ENCODE measurements at regions not wholly inside any gene's neighbourhood (a gene's known extent, or its start where the extent isn't known, plus 50 kb on each side); places are given as distances from the start of the nearest gene placed in this dataset.

DNA sequence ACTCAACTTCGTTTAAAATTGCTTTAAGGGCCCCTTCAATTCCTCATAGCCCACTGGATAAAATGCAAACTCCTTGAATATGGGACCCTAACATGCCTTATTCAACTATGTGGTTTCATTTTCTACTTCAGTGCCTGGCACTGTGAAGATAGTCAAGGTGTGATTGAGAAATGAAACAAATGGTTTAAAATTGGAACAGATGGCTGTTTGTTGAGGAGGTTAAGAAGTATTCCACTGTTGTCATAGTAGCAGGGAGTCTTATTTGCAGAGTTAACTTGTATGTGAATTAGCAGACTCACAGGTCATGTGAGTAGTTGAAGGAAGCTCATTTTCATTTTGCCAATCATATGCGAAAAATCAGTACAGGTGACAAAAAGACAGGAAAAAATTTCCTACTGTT is 593.3 kb downstream of the KCTD8 start:
- H2AFZ ChIP-seq (ENCODE audit: control insufficient read depth, low read depth, low read length), result no peak overlapping the region
- H4K20me1 ChIP-seq (ENCODE audit: control insufficient read depth, insufficient read depth), result no peaks in the 10 kb centered on the region
- CTCF ChIA-PET, result no interaction called here
- H3K4me1 ChIP-seq (ENCODE audit: control insufficient read depth, insufficient read depth, low read length), result no peaks in the 10 kb centered on the region
- SMC1A ChIA-PET (ENCODE audit: uncharacterized antibody, unreplicated experiment), result interaction anchor here (1.3 kb wide), 1 partner anchor 20 kb away, joined by 3 read pairs; no protein-coding TSS in a partner anchor
- no peaks in the 10 kb centered on the region for H3K9me3 ChIP-seq (replicated peaks; ENCODE audit: control insufficient read depth, insufficient read depth, low read length)
- no peak for ATAC-seq
- H3K79me2 ChIP-seq (ENCODE audit: control insufficient read depth, insufficient read depth, low read length), result no peaks in the 10 kb centered on the region
- no TSS peak for BruUV-seq (replicated peaks)
- 13% methylated on average over 2 of the region's 2 CpGs for WGBS (ENCODE audit: insufficient coverage, insufficient replicate concordance, low lambda C conversion rate, missing lambda C conversion rate)
- TF ChIP-seq NR2C1 (IDR thresholded peaks at IDR 0.05) (no peak), POLR2AphosphoS2 (IDR thresholded peaks at IDR 0.05; ENCODE audit: low read depth, low read length) (no peak), WRNIP1 (IDR thresholded peaks at IDR 0.05; ENCODE audit: borderline replicate concordance, low read depth, low read length) (no peak), LARP7 (IDR thresholded peaks at IDR 0.05) (no peak), SUZ12 (IDR thresholded peaks at IDR 0.05; ENCODE audit: unreplicated experiment) (no peak), HCFC1 (IDR thresholded peaks at IDR 0.05; ENCODE audit: low read length) (no peak), SMC3 (IDR thresholded peaks at IDR 0.05; ENCODE audit: borderline replicate concordance, low read length) (no peak), RAD21 (IDR thresholded peaks at IDR 0.05; ENCODE audit: insufficient read depth, low read depth, low read length) (no peak), MEF2A (IDR thresholded peaks at IDR 0.05; ENCODE audit: insufficient read depth, low read depth, low read length) (no peak), BMI1 (IDR thresholded peaks at IDR 0.05; ENCODE audit: borderline replicate concordance) (no peak), ZZZ3 (IDR thresholded peaks at IDR 0.05; ENCODE audit: control insufficient read depth, insufficient read length, low read depth) (no peak)
- TF ChIP-seq, protein P1, sequence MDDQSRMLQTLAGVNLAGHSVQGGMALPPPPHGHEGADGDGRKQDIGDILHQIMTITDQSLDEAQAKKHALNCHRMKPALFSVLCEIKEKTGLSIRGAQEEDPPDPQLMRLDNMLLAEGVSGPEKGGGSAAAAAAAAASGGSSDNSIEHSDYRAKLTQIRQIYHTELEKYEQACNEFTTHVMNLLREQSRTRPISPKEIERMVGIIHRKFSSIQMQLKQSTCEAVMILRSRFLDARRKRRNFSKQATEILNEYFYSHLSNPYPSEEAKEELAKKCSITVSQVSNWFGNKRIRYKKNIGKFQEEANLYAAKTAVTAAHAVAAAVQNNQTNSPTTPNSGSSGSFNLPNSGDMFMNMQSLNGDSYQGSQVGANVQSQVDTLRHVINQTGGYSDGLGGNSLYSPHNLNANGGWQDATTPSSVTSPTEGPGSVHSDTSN (IDR thresholded peaks at IDR 0.05; ENCODE audit: insufficient replicate concordance, low read depth, low read length), result no peak
- FAIRE-seq, result no peak
- no peak for DNase-seq (ENCODE audit: low read depth, low spot score)
- intact Hi-C loops (cut with micrococcal nuclease; ENCODE audit: unreplicated experiment), result no loop called here
- no peak overlapping the region for H3K27ac ChIP-seq (ENCODE audit: control insufficient read depth, insufficient read depth)
- RAD21 ChIA-PET (ENCODE audit: unreplicated experiment), result no interaction called here
- H3K4me3 ChIP-seq, result no peak overlapping the region
- H3K36me3 ChIP-seq (ENCODE audit: control insufficient read depth in 2 of 2, insufficient read depth in 2 of 2, low read length in 1 of 2), result no peaks in the 10 kb centered on the region
- in situ Hi-C loops (cut with MboI), result no loop called here
- no peak overlapping the region for H3K4me2 ChIP-seq (ENCODE audit: control insufficient read depth, insufficient read depth)
- no peaks in the 10 kb centered on the region for H3K27me3 ChIP-seq (replicated peaks in 1 of 2; ENCODE audit: control insufficient read depth in 2 of 2, insufficient read depth in 2 of 2, low read length in 1 of 2)
- no peak overlapping the region for H3K9ac ChIP-seq (ENCODE audit: control insufficient read depth, insufficient read depth, low read length)
- POLR2A ChIA-PET, result no interaction called here

Measured in GM12878 (cell line).